ENCODE measurements at regions not wholly inside any gene's neighbourhood (a gene's known extent, or its start where the extent isn't known, plus 50 kb on each side); places are given as distances from the start of the nearest gene placed in this dataset.

- no peak for DNase-seq
- intact Hi-C loops (cut with DNase I) = no loop called here
- no peak for ATAC-seq
Measured at GRCh38 chr11:105344938-105345337, 205.4 kb upstream of the CARD18 start.

GRCh38 chr11:105334025-105334714 is 194.6 kb upstream of the CARD18 start:
- DNase-seq (no peak), ATAC-seq (no peak)
- intact Hi-C loops (cut with DNase I) = no loop called here

GRCh38 chr11:105333153-105333552 is 193.6 kb upstream of the CARD18 start:
- ATAC-seq = no peak
- DNase-seq = no peak

GRCh38 chr11:105332171-105332570 is 192.6 kb upstream of the CARD18 start:
- ATAC-seq = no peak
- intact Hi-C loops (cut with DNase I) = no loop called here

More at GRCh38 chr11:105333153-105333552, 193.6 kb upstream of the CARD18 start:
- intact Hi-C loops (cut with DNase I) = no loop called here

GRCh38 chr11:105328061-105328460 is 188.5 kb upstream of the CARD18 start:
- intact Hi-C loops (cut with DNase I) = no loop called here
- ATAC-seq = no peak

More at GRCh38 chr11:105332171-105332570, 192.6 kb upstream of the CARD18 start:
- no peak for DNase-seq

GRCh38 chr11:105324156-105324555 is 184.6 kb upstream of the CARD18 start:
- intact Hi-C loops (cut with DNase I) = no loop called here
- ATAC-seq = no peak
- no peak for DNase-seq

More at GRCh38 chr11:105328061-105328460, 188.5 kb upstream of the CARD18 start:
- no peak for DNase-seq

GRCh38 chr11:105321696-105322095 is 182.1 kb upstream of the CARD18 start:
- intact Hi-C loops (cut with DNase I) = no loop called here
- DNase-seq (no peak), ATAC-seq (no peak)

- DNase-seq (no peak), ATAC-seq (no peak)
- intact Hi-C loops (cut with DNase I) = no loop called here
Measured at GRCh38 chr11:105315287-105315686, 175.7 kb upstream of the CARD18 start.

GRCh38 chr11:105312266-105312665 is 172.7 kb upstream of the CARD18 start:
- ATAC-seq (no peak), DNase-seq (no peak)
- intact Hi-C loops (cut with DNase I) = no loop called here

GRCh38 chr11:105298630-105299029 is 159.1 kb upstream of the CARD18 start:
- intact Hi-C loops (cut with DNase I) = no loop called here
- DNase-seq = no peak
- no peak for ATAC-seq

- ATAC-seq = no peak
- no peak for DNase-seq
- intact Hi-C loops (cut with DNase I) = no loop called here
Measured at GRCh38 chr11:105298174-105298573, 158.6 kb upstream of the CARD18 start.

- DNase-seq (no peak), ATAC-seq (peak in 1 of 2 donors; percentile 62)
- intact Hi-C loops (cut with DNase I) = no loop called here
Measured at GRCh38 chr11:105297463-105297862, 157.9 kb upstream of the CARD18 start.

- ATAC-seq = no peak
- no peak for DNase-seq
- intact Hi-C loops (cut with DNase I) = no loop called here
Measured at GRCh38 chr11:105296806-105297205, 157.2 kb upstream of the CARD18 start.

GRCh38 chr11:105296386-105296785 is 156.8 kb upstream of the CARD18 start:
- no peak for ATAC-seq
- intact Hi-C loops (cut with DNase I) = no loop called here
- DNase-seq = no peak

GRCh38 chr11:105282658-105283057 is 143.1 kb upstream of the CARD18 start:
- no peak for ATAC-seq
- intact Hi-C loops (cut with DNase I) = no loop called here
- no peak for DNase-seq

- ATAC-seq (no peak), DNase-seq (no peak)
- intact Hi-C loops (cut with DNase I) = no loop called here
Measured at GRCh38 chr11:105274631-105275030, 135.1 kb upstream of the CARD18 start.

GRCh38 chr11:105273660-105274280 is 134.2 kb upstream of the CARD18 start:
- DNase-seq = no peak
- intact Hi-C loops (cut with DNase I) = no loop called here
- ATAC-seq = no peak

- ATAC-seq = no peak
- DNase-seq = no peak
- intact Hi-C loops (cut with DNase I) = no loop called here
Measured at GRCh38 chr11:105269862-105270261, 130.3 kb upstream of the CARD18 start.

- ATAC-seq (no peak), DNase-seq (no peak)
- intact Hi-C loops (cut with DNase I) = no loop called here
Measured at GRCh38 chr11:105268404-105269062, 129.0 kb upstream of the CARD18 start.

- intact Hi-C loops (cut with DNase I) = no loop called here
- no peak for ATAC-seq
- no peak for DNase-seq
Measured at GRCh38 chr11:105265845-105266244, 126.3 kb upstream of the CARD18 start.

GRCh38 chr11:105260976-105261375 is 121.4 kb upstream of the CARD18 start:
- DNase-seq (no peak), ATAC-seq (no peak)
- intact Hi-C loops (cut with DNase I) = no loop called here
